Esophagus muscularis mucosa (tissue), 4 donors: ENCODE measurements at regions not wholly inside any gene's neighbourhood (a gene's known extent, or its start where the extent isn't known, plus 50 kb on each side); places are given as distances from the start of the nearest gene placed in this dataset.

Source experiments
- DNase-seq: peaks from one replicate; pipeline ENCODE4 v3.0.0-alpha.2; 2017; ENCODE audit errors: extremely low spot score
- H3K27ac ChIP-seq, 4 donors: fragments of 200-600 bp; sonication (generic); replicated peaks in 1 of 4; 1 replicate in 3 of 4; 2 replicates in 1 of 4; pipeline ENCODE4 v1.5.1; 2016 to 2019; ENCODE audit warnings: mild to moderate bottlenecking in 1 of 4
- H3K27me3 ChIP-seq, 4 donors: fragments of 200-600 bp; sonication (generic); one replicate each; pipeline versions ENCODE4 v1.5.1 to v1.6.0; 2016 to 2019
- H3K36me3 ChIP-seq, 4 donors: fragments of 200-600 bp; sonication (generic); one replicate each; pipeline ENCODE4 v1.5.1; 2016 to 2019
- H3K4me1 ChIP-seq, 4 donors: fragments of 200-600 bp; sonication (generic); one replicate each; pipeline ENCODE4 v1.5.1; 2016 to 2019
- H3K4me3 ChIP-seq, 4 donors: fragments of 200-600 bp; sonication (generic); 1 replicate in 2 of 4; 2 replicates in 2 of 4; pipeline ENCODE4 v1.5.1; 2016 to 2019; ENCODE audit warnings: mild to moderate bottlenecking in 4 of 4, moderate library complexity in 1 of 4
- H3K9me3 ChIP-seq, 4 donors: fragments of 200-600 bp; sonication (generic); 1 replicate in 3 of 4; 2 replicates in 1 of 4; pipeline ENCODE4 v1.5.1; 2016 to 2019
- CTCF ChIP-seq, 3 experiments: fragments of 200-600 bp in 2 of 3; fragments of 450-650 bp in 1 of 3; sonication (generic) in 2 of 3; IDR thresholded peaks; one replicate each; pipeline ENCODE4 v1.5.1; 2017 to 2019; ENCODE audit warnings: antibody characterized with exemption in 3 of 3, mild to moderate bottlenecking in 2 of 3, moderate library complexity in 1 of 3
- EP300 ChIP-seq: sonication (generic); formaldehyde crosslinking; IDR thresholded peaks from one replicate; pipeline ENCODE4 v1.6.1; 2017; ENCODE audit warnings: antibody characterized with exemption
- POLR2A ChIP-seq: fragments of 450-650 bp; IDR thresholded peaks from one replicate; pipeline ENCODE4 v1.6.1; 2017; ENCODE audit warnings: antibody characterized with exemption, moderate library complexity, mild to moderate bottlenecking, low read depth
- POLR2AphosphoS5 ChIP-seq, 2 donors: sonication (generic); formaldehyde crosslinking; IDR thresholded peaks; one replicate each; pipeline ENCODE4 v1.6.1; 2017; ENCODE audit warnings: antibody characterized with exemption in 2 of 2
- WGBS: methylation state at CpG from one replicate; pipeline ENCODE4 v1.1.5; 2018; 5-methylcytosine and 5-hydroxymethylcytosine counted together
- intact Hi-C: fragments of 100-400 bp; cut with DNase I; formaldehyde crosslinking; loops from one replicate; pipeline ENCODE4 v1.15.1; 2023

DNA sequence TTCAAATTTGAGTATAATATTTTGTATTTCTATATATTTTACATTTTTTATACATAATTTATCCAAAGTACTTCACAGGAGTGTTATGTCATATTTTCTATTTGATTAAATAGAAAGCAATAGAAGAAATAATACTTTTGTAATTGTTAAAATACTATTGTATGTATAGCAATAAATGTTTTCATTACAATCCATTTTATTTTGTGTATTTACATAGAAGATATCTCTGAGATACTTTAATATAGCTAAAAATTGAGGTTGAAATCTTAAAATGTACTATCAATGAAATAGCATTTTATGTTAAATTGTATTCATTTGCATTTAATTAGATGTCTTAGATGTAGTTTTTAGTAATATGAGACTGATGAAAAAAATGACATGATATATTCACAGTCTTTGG, 1109.6 kb upstream of the MIR17HG start:
- no peaks in the 10 kb centered on the region for H3K36me3 ChIP-seq
- DNase-seq: no peak
- TF ChIP-seq POLR2AphosphoS5 (IDR thresholded peaks at IDR 0.05) (no peak), POLR2A (no peak), EP300 (no peak), CTCF (IDR thresholded peaks at IDR 0.05) (no peak)
- no peaks in the 10 kb centered on the region for H3K4me1 ChIP-seq
- H3K27ac ChIP-seq: no peak overlapping the region
- intact Hi-C loops: no loop called here
- H3K9me3 ChIP-seq: no peaks in the 10 kb centered on the region
- no peak overlapping the region for H3K4me3 ChIP-seq
- H3K27me3 ChIP-seq: no peaks in the 10 kb centered on the region

- intact Hi-C loops: no loop called here
- no peak for DNase-seq
- WGBS: 45% methylated on average over 4 of the region's 4 CpGs
These were observed 1109.1 kb upstream of the MIR17HG start for GRCh38 chr13:90238413-90238812.

GRCh38 chr13:90239130-90239529, 1108.4 kb upstream of the MIR17HG start:
- no peak overlapping the region for H3K27ac ChIP-seq
- intact Hi-C loops: no loop called here
- H3K4me3 ChIP-seq: no peak overlapping the region
- TF ChIP-seq POLR2A: no peak
- TF ChIP-seq CTCF (IDR thresholded peaks at IDR 0.05): no peak
- TF ChIP-seq EP300: no peak
- no peak for TF ChIP-seq POLR2AphosphoS5 (IDR thresholded peaks at IDR 0.05)
- no peaks in the 10 kb centered on the region for H3K4me1 ChIP-seq
- WGBS: 89% methylated on average over 3 of the region's 3 CpGs
- H3K27me3 ChIP-seq: no peaks in the 10 kb centered on the region
- H3K36me3 ChIP-seq: no peaks in the 10 kb centered on the region
- DNase-seq: no peak
- no peaks in the 10 kb centered on the region for H3K9me3 ChIP-seq

More at GRCh38 chr13:90238413-90238812, 1109.1 kb upstream of the MIR17HG start:
- Histone ChIP-seq H3K4me3 (no peak overlapping the region), H3K27me3 (no peaks in the 10 kb centered on the region), H3K36me3 (no peaks in the 10 kb centered on the region), H3K9me3 (no peaks in the 10 kb centered on the region), H3K27ac (no peak overlapping the region), H3K4me1 (no peaks in the 10 kb centered on the region)
- TF ChIP-seq POLR2A (no peak), EP300 (no peak), CTCF (IDR thresholded peaks at IDR 0.05) (no peak), POLR2AphosphoS5 (IDR thresholded peaks at IDR 0.05) (no peak)

DNA sequence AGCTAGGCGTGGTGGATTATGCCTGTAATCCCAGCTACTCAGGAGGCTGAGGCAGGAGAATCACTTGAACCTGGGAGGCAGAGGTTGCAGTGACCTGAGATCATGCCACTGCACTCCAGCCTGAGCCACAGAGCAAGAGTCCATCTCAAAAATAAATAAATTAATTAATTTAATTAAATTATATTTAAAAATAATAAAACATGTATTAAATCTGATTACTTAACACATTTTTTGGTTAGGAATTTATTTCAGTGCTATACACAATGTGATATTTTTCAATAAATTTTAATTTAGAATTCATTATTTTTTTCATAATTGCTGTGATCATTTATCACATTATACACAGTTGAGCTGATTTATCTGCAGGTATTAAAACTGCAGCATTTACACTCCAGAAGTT, 1101.5 kb upstream of the MIR17HG start:
- no peaks in the 10 kb centered on the region for H3K9me3 ChIP-seq
- no peak overlapping the region for H3K4me3 ChIP-seq
- no peaks in the 10 kb centered on the region for H3K27me3 ChIP-seq
- no peaks in the 10 kb centered on the region for H3K4me1 ChIP-seq
- no peak overlapping the region for H3K27ac ChIP-seq
- TF ChIP-seq POLR2AphosphoS5 (IDR thresholded peaks at IDR 0.05) (no peak), POLR2A (no peak), CTCF (IDR thresholded peaks at IDR 0.05) (no peak), EP300 (no peak)
- 94% methylated on average over 1 of the region's 1 CpG for WGBS
- intact Hi-C loops: no loop called here
- DNase-seq: no peak
- no peaks in the 10 kb centered on the region for H3K36me3 ChIP-seq

DNA sequence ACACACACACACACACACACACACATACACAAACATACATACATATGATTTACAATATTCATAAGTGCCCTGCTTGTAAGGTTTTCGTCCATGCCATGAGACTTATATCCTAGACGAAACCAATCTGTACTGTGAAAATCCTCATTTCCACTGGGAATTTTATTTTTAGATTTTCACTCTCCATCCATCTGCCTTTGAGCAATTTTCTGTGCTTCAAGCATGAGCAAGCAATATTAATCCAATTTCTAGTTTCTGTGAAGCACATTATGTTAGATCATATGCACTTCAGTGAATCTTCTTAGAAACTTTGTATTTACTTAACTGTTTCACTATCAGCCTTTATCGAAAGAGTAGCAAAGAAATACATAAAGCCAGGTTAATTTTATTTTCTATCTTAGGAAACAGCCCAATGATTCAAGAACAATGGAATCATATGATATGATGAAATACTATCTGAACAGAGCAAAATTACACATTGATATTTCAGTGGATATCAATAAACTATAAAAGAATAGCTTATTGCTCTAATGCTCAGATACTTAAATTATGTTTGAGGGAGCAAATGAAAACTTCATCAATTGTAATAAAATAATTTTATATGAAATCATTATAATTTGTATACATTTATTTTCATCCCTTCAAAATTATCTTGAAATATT, 1100.7 kb upstream of the MIR17HG start:
- Histone ChIP-seq H3K27me3 (no peaks in the 10 kb centered on the region), H3K4me3 (no peak overlapping the region), H3K36me3 (no peaks in the 10 kb centered on the region), H3K4me1 (no peaks in the 10 kb centered on the region), H3K9me3 (peaks cover 0 to 1% (median 0%) of the 10 kb centered on the region in 4 donors), H3K27ac (no peak overlapping the region)
- intact Hi-C loops: no loop called here
- no peak for DNase-seq
- TF ChIP-seq POLR2AphosphoS5 (IDR thresholded peaks at IDR 0.05) (no peak), EP300 (no peak), CTCF (IDR thresholded peaks at IDR 0.05) (no peak), POLR2A (no peak)
- 87% methylated on average over 3 of the region's 3 CpGs for WGBS
